Putamen (tissue), 1 donor: ENCODE measurements at regions not wholly inside any gene's neighbourhood (a gene's known extent, or its start where the extent isn't known, plus 50 kb on each side); places are given as distances from the start of the nearest gene placed in this dataset.
"Not testable (repeated sequence)": the region's sequence is repeated elsewhere in the genome, so short reads cannot be mapped to it uniquely, and the experiment has no call there.

Source experiments
- DNase-seq: peaks from one replicate; pipeline ENCODE4 v3.0.0-alpha.2; 2016; ENCODE audit warnings: low spot score

DNA sequence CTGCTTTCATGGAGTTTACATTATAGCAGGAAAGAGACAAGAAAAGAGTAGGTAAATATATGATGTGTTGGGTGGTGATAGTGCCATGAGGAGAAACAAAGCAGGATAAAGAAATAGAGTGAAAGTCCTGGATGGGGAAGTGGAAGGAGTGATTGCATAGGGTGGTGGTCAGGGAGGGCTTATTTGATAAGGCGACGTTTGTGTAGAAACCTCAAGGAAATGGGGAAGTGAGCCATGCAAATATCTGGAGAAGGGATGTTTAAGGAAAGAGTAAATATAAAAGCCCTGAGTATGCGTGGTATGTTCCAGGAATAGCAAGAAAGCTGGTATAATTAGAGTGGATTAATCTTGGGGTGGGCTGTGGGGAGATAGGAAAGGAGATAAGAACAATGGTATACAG is 134.7 kb upstream of the SV2C start:
- no peak for DNase-seq

GRCh38 chr5:75940418-75940817 is 142.8 kb upstream of the SV2C start:
- no peak for DNase-seq

DNA sequence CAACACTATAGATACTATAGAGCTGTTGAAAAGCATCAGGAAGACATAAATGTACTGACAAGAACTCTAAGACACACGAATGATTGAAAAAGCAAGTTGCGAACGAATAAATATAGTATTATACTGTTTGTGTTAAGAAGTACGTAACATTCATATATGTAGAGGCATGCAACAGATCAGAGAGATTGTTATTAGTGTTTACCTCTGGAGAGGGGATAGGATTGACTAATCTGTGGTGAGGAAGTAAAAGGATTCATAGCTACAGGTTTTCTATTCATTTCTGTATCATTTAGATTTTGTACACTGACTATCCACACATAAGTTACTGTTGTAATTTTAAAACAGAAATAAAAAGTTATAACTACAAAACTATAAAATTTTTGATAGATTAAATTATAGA is 147.6 kb upstream of the SV2C start:
- no peak for DNase-seq

DNA sequence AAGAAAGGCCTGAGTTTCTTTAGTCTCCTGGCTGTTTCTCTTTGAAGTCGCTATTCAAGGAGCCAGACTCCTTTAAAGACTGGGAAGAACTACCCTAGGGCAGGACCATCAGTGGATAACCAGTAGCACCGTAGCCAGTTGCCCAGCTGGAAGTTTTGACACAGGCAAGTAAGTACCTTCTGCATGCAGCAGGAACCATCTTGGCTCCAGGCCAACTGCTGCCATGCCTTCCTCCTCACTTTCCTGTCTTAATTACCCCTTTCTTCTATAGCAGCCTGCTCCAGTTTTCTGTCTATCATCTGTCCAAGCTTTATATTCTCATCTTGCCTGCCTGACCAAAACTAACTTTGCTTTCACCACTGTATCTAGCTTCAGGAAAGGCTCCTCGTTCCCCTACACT is 149.7 kb upstream of the SV2C start:
- DNase-seq: no peak

- no peak for DNase-seq
Observed at GRCh38 chr5:75931175-75931574, 152.0 kb upstream of the SV2C start.

DNA sequence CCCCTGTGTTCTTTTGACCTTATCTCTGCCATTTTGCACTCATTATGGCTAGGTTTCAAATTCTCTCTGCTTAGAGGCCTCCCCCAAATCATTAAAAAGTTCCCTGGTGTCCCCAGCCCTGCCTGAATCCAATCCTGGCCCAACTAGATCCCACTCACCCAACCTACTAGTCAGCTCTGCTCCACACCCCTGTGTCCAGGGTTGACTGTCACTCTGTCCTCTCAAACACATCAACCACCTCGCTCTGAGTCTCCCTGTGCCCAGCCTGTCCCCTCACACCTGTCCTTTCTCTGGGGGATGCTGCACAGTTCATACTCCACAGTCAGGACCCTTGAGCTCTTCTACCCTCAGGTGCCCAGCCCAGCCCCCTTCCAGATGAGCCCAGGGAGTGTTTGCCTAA is 154.2 kb upstream of the SV2C start:
- DNase-seq: no peak

GRCh38 chr5:75922480-75922879 is 160.7 kb upstream of the SV2C start:
- no peak for DNase-seq

DNA sequence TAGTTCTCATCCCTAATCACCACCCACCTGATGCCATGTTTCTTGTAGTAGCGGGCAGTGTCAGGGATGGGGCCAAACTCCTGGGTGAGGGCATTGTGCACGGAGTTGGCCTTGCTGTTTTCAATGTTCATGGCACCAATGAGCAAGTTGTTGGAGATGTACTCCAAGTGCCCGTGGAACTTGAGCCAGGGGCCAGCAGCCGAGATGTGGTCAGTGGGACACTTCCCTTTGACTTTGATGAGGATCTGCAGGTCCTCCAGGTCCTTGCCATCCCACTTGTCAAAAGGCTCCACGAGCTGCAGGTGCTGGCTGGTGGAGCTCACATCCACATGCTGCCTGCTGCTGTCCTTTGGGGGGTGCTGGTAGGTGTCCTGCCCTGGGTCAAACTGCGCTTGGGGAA is 162.2 kb upstream of the SV2C start:
- DNase-seq: no peak

- no peak for DNase-seq
Observed at GRCh38 chr5:75916144-75916543, 167.0 kb upstream of the SV2C start.

DNA sequence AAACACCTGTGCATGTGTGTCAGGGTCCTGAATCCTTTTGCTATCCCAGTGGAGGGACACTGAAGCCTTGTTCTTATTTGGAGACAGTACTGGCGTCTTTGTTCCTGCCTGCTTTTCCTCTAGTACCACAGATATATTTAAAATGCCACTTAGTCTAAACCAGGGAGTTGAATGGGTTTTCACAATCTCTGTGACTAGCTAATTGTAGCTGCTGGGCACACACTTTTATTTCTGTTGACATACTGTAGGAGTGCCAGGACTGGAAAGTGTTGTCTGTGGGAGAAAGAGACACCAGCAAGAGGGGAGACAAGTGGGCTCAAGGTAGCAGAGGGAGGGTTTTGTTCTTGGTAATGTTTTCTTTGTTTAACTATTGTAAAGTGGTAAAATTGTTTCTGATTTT is 174.0 kb upstream of the SV2C start:
- DNase-seq: no peak

- DNase-seq: no peak
Observed at GRCh38 chr5:75907651-75908050, 175.5 kb upstream of the SV2C start.

DNA sequence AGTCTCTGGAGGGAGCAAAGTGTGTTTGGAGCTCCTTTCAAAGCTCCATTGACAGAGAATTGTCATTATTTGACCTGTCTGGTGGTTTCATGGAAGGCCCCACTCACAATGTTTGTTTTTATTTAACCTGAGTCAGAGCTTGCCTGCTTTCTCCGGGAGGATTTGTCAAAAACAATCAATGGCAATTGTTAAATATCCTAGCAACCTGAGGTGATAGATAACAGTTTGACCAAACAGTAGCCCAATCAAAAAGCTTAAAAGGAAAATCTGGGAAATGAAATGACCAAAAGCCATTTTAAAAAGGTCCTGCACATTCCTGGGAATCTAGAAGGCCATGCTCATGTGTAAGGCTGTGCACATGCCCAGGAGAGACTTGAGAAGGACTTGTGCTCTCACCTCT is 177.2 kb upstream of the POC5 start:
- no peak for DNase-seq

GRCh38 chr5:75891736-75892135 is 174.5 kb upstream of the POC5 start:
- no peak for DNase-seq

DNA sequence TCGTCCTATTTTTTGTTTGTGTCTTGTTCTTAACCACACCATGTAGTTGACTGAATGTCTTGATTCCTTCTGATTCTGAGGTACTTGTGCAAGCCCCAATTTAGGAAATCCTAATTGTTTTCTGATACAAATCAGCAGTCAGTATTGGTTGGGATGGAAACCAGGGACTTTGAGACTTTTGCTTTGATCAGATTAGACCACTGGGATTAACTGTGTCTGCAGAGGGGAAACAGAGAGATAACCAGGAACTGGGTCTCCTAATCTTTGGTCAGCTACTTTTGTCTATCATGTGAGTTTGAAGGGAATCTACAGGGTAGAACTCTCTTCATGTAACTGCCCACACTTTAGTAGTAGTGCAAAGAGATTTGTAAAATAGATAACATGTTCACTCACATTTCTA is 173.8 kb upstream of the POC5 start:
- no peak for DNase-seq

- DNase-seq: no peak
Observed at GRCh38 chr5:75890546-75890945, 173.3 kb upstream of the POC5 start.

GRCh38 chr5:75886706-75887105 is 169.5 kb upstream of the POC5 start:
- no peak for DNase-seq

DNA sequence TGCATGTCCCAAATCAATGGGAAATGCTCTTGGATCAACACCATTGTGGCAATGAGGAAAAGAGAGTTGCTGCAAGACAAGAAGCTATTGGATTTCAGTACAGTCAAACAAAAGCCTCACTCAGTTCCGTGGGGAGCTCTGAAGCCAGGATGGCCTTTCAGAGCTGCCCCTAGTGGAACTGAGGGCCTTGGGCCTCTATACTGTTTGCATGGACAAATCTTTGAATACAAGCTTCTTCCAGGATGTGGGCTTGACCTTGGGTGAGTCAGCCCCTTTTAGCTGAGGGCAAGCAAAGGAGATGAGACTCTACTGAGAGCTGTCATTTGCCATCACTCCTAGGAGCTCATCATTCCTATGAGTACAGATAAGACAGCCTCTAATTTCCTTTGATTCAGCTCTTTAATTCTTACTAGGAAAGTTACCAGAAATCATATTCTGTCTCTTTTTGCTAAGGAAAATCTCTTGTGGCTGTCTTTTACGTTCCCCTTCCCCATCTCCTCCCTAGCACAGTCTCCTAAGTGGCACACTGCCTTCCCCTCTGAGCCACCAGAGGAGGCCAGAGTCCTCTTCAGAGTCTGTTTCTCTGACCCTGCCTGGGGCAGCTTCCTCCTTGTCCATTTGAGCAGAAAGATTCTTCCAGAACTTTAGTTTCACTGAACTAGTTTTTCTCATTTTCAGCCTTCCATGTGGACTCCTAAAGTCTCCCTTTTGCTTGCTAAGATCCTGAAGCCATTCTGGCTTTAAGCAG is 168.8 kb upstream of the POC5 start:
- DNase-seq: no peak

GRCh38 chr5:75885321-75885720 is 168.1 kb upstream of the POC5 start:
- peak; percentile 22 for DNase-seq

DNA sequence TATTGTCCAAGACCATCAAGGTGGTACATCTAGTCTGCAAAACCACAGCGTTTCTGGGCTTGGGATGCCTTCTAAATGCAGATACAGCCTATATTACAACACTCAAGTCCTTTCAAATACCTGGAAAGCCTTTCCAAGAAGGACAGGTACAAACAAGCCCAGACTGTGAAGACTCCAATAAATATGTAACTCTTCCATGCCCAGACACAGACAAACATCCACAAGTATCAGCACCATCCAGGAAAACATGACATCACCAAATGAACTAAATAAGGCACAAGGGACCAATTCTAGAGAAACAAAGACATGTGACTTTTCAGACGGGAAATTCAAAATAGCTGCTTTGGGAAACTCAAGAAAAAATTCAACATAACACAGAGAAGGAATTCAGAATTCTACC is 152.7 kb upstream of the POC5 start:
- DNase-seq: no peak

GRCh38 chr5:75862872-75863271 is 145.6 kb upstream of the POC5 start:
- DNase-seq: no peak

GRCh38 chr5:75859621-75860020 is 142.4 kb upstream of the POC5 start:
- DNase-seq: not testable (repeated sequence)

DNA sequence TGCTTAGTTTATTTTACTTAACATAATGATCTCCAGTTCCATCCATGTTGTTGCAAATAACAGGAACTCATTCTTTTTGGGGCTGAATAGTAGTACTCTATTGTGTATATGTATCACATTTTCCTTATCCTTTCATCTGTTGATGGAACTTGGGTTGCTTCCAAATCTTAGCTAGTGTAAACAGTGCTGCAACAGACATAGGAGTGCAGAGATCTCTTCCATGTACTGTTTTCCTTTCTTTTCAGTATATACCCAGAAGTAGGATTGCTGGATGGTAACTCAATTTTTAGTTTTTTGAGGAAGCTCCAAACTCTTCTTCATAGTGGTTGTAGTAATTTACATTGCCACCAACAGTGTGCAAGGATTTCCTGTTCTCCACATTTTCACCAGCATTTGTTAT is 138.8 kb upstream of the POC5 start:
- DNase-seq: no peak

- DNase-seq: no peak
Observed at GRCh38 chr5:75848077-75848476, 130.8 kb upstream of the POC5 start.

GRCh38 chr5:75847561-75848021 is 130.4 kb upstream of the POC5 start:
- DNase-seq: no peak
